Stomach (tissue), 4 donors: ENCODE measurements at regions not wholly inside any gene's neighbourhood (a gene's known extent, or its start where the extent isn't known, plus 50 kb on each side); places are given as distances from the start of the nearest gene placed in this dataset.
"Not testable (repeated sequence)": the region's sequence is repeated elsewhere in the genome, so short reads cannot be mapped to it uniquely, and the experiment has no call there.

Experiments
- POLR2A ChIP-seq, 4 donors: fragments of 450-650 bp; IDR thresholded peaks; one replicate each; pipeline ENCODE4 v1.6.1; 2016; ENCODE audit warnings: antibody characterized with exemption in 4 of 4, control low read depth in 2 of 4, mild to moderate bottlenecking in 1 of 4, moderate library complexity in 1 of 4
- POLR2AphosphoS5 ChIP-seq, 3 donors: sonication (generic); formaldehyde crosslinking; IDR thresholded peaks; one replicate each; pipeline ENCODE4 v1.6.1; 2016; ENCODE audit warnings: antibody characterized with exemption in 3 of 3
- TF ChIP-seq, protein P1 (sequence below), 7 experiments: fragments of 450-650 bp in 4 of 7; fragments of 200-600 bp in 3 of 7; sonication (generic) in 3 of 7; IDR thresholded peaks; one replicate each; pipeline ENCODE4 v1.5.1; 2016 to 2019; ENCODE audit warnings: antibody characterized with exemption in 7 of 7, control low read depth in 2 of 7, mild to moderate bottlenecking in 1 of 7

DNA sequence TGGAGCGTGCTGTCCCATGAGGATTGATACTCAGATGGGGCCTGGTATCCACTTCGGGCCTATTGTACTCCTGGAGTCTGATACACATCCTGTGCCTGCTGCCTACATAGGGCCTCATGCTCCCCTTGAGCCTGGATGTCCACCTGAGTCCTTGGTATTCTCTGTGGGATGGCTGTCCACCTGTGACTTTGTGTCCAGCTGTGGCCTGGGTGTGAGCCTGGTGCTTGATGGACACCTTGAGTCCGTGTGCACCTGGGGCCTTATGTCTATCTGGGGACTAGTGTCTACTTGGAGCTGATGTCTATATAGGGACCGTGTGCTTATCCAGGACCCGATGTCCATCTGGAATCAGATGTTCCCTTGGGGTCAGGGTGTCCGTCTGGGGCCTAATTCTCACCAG, 75.9 kb upstream of the THOC3 start:
- TF ChIP-seq, protein P1, sequence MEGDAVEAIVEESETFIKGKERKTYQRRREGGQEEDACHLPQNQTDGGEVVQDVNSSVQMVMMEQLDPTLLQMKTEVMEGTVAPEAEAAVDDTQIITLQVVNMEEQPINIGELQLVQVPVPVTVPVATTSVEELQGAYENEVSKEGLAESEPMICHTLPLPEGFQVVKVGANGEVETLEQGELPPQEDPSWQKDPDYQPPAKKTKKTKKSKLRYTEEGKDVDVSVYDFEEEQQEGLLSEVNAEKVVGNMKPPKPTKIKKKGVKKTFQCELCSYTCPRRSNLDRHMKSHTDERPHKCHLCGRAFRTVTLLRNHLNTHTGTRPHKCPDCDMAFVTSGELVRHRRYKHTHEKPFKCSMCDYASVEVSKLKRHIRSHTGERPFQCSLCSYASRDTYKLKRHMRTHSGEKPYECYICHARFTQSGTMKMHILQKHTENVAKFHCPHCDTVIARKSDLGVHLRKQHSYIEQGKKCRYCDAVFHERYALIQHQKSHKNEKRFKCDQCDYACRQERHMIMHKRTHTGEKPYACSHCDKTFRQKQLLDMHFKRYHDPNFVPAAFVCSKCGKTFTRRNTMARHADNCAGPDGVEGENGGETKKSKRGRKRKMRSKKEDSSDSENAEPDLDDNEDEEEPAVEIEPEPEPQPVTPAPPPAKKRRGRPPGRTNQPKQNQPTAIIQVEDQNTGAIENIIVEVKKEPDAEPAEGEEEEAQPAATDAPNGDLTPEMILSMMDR (IDR thresholded peaks at IDR 0.05): not testable (repeated sequence)
- TF ChIP-seq POLR2AphosphoS5, POLR2A (IDR thresholded peaks at IDR 0.05): not testable (repeated sequence)
